ENCODE measurements at regions not wholly inside any gene's neighbourhood (a gene's known extent, or its start where the extent isn't known, plus 50 kb on each side); places are given as distances from the start of the nearest gene placed in this dataset.

DNA sequence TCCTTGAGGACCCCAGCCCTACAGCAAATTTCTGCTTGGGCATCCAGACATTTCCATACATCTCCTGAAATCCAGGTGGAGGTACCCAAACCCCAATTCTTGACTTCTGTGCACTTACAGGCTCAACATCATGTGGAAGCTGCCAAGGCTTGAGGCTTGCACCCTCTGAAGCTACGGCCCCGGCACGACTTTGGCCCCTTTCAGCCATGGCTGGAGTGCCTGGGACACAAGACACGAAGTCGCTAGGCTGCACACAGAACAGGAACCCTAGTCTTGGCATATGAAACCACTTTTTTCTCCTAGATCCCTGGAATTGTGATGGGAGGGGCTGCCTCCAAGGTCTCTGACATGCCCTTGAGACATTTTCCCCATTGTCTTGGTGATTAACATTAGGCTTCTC is 1417.7 kb downstream of the ARAP2 start:
- DNase-seq (no peak), ATAC-seq (ENCODE audit: low read depth) (no peak)
- peaks cover 6% of the 10 kb centered on the region for H3K9me3 Mint-ChIP-seq
- no peaks in the 10 kb centered on the region for H3K4me1 Mint-ChIP-seq
- ChIA-PET CTCF (no interaction called here), POLR2A (no interaction called here)
- intact Hi-C loops (cut with micrococcal nuclease), result no loop called here
- H3K27me3 Mint-ChIP-seq, result no peaks in the 10 kb centered on the region
- TF ChIP-seq, protein P1, sequence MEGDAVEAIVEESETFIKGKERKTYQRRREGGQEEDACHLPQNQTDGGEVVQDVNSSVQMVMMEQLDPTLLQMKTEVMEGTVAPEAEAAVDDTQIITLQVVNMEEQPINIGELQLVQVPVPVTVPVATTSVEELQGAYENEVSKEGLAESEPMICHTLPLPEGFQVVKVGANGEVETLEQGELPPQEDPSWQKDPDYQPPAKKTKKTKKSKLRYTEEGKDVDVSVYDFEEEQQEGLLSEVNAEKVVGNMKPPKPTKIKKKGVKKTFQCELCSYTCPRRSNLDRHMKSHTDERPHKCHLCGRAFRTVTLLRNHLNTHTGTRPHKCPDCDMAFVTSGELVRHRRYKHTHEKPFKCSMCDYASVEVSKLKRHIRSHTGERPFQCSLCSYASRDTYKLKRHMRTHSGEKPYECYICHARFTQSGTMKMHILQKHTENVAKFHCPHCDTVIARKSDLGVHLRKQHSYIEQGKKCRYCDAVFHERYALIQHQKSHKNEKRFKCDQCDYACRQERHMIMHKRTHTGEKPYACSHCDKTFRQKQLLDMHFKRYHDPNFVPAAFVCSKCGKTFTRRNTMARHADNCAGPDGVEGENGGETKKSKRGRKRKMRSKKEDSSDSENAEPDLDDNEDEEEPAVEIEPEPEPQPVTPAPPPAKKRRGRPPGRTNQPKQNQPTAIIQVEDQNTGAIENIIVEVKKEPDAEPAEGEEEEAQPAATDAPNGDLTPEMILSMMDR (IDR thresholded peaks at IDR 0.05), result no peak
- no peak overlapping the region for H3K27ac Mint-ChIP-seq
- no peaks in the 10 kb centered on the region for H3K36me3 Mint-ChIP-seq (ENCODE audit: low read depth)
- H3K4me3 Mint-ChIP-seq, result no peak overlapping the region

DNA sequence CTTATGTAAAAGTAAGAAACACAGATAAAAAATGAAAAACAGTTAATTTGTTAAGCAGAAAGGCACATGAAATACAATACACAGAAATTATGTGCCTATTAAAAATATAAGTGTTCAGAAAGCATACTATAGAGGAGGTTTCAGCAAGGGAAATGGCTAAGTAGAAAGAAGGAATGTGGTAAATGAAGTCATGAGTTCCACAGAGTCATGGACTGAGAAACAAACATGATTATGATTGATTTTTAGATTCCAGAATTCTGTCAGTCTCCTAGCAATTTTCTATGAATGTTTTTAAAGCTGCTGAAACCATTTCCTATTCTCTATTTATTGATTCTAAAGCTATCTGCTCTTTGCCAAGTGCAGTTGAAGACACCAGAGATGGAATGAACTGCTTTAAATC is 1398.4 kb downstream of the ARAP2 start:
- ATAC-seq (ENCODE audit: low read depth), result no peak
- no peaks in the 10 kb centered on the region for H3K9me3 Mint-ChIP-seq
- TF ChIP-seq, protein P1 (IDR thresholded peaks at IDR 0.05), result no peak
- DNase-seq, result no peak
- H3K27ac Mint-ChIP-seq, result no peak overlapping the region
- intact Hi-C loops (cut with micrococcal nuclease), result no loop called here
- H3K4me1 Mint-ChIP-seq, result no peaks in the 10 kb centered on the region
- ChIA-PET CTCF (no interaction called here), POLR2A (no interaction called here)
- H3K36me3 Mint-ChIP-seq (ENCODE audit: low read depth), result no peaks in the 10 kb centered on the region
- no peak overlapping the region for H3K4me3 Mint-ChIP-seq
- no peaks in the 10 kb centered on the region for H3K27me3 Mint-ChIP-seq

DNA sequence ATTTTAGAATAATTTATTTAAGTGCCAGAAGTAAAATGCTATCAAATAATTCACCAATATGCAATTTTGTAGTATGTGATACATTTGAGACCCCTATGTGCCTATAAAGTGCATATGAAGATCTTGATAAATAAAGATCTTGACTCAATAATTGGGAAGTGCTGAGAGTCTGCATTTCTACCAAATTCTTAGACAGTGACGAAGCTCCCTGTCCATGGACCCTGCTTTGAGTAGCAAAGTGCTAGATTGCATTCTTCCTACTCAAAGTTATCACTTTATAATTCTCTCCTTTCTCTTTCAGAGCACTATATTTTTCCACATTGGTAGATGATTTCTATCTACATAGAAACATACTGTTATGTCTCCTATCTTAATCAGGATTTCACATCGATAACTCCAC is 1393.9 kb downstream of the ARAP2 start:
- intact Hi-C loops (cut with micrococcal nuclease), result no loop called here
- Mint-ChIP-seq H3K27ac (no peak overlapping the region), H3K9me3 (peaks cover 4% of the 10 kb centered on the region), H3K4me3 (no peak overlapping the region), H3K36me3 (ENCODE audit: low read depth) (no peaks in the 10 kb centered on the region), H3K27me3 (no peaks in the 10 kb centered on the region), H3K4me1 (no peaks in the 10 kb centered on the region)
- ChIA-PET CTCF (no interaction called here), POLR2A (no interaction called here)
- DNase-seq (no peak), ATAC-seq (ENCODE audit: low read depth) (no peak)
- TF ChIP-seq, protein P1 (IDR thresholded peaks at IDR 0.05), result no peak

DNA sequence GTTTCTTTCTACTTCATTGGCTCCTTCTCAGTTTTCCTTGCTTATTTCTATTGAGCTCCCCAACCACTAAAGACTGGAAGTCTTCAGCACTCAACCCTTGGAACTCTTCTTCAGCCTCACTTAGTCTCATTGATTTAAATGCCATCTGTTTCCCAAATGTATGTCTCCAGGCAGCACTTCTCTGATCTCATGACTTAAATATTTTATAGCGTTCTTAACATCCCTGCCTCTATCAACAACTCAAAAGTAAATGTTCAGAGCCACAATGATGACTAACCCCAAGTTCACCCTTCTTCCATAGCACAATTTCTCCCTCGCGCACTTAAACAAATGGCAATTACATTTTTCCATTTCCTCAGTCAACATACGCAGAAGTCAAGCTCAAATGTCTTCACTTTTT is 1393.3 kb downstream of the ARAP2 start:
- ChIA-PET CTCF (no interaction called here), POLR2A (no interaction called here)
- ATAC-seq (ENCODE audit: low read depth) (no peak), DNase-seq (no peak)
- no peak overlapping the region for H3K27ac Mint-ChIP-seq
- peaks cover 4% of the 10 kb centered on the region for H3K9me3 Mint-ChIP-seq
- H3K27me3 Mint-ChIP-seq, result no peaks in the 10 kb centered on the region
- no peaks in the 10 kb centered on the region for H3K4me1 Mint-ChIP-seq
- no peaks in the 10 kb centered on the region for H3K36me3 Mint-ChIP-seq (ENCODE audit: low read depth)
- no peak overlapping the region for H3K4me3 Mint-ChIP-seq
- TF ChIP-seq, protein P1 (IDR thresholded peaks at IDR 0.05), result no peak
- intact Hi-C loops (cut with micrococcal nuclease), result no loop called here

DNA sequence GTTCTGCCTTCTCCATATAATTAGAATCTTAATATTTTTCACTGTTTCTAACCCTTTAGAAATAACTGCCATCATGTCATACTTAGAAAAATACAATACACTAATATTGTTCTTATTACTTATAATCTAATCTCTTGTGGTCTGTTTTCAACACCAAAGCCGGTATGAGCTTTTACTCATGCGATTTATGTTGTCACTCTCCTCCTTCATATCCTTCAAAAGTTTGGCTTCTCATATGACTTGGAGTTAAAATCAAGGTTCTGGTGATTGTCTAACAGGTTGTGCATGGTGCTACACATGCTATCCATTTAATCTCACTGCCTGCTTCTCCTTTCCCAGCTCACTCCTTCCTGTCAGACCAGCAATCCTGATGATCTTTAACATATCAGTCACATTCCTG is 1392.9 kb downstream of the ARAP2 start:
- peaks cover 4% of the 10 kb centered on the region for H3K9me3 Mint-ChIP-seq
- TF ChIP-seq, protein P1 (IDR thresholded peaks at IDR 0.05), result no peak
- DNase-seq (no peak), ATAC-seq (ENCODE audit: low read depth) (no peak)
- H3K36me3 Mint-ChIP-seq (ENCODE audit: low read depth), result no peaks in the 10 kb centered on the region
- intact Hi-C loops (cut with micrococcal nuclease), result no loop called here
- H3K4me3 Mint-ChIP-seq, result no peak overlapping the region
- ChIA-PET POLR2A (no interaction called here), CTCF (no interaction called here)
- no peaks in the 10 kb centered on the region for H3K27me3 Mint-ChIP-seq
- H3K4me1 Mint-ChIP-seq, result no peaks in the 10 kb centered on the region
- no peak overlapping the region for H3K27ac Mint-ChIP-seq

Measured in activated B cell treated with CpG ODN at 0.5 μM for 24 hours (primary cell).